Germinal center (tissue), 1 donor: ENCODE measurements at regions not wholly inside any gene's neighbourhood (a gene's known extent, or its start where the extent isn't known, plus 50 kb on each side); places are given as distances from the start of the nearest gene placed in this dataset.

Experiments
- DNase-seq: peaks from one replicate; pipeline ENCODE4 v3.0.0; 2012; ENCODE audit warnings: mixed read lengths, low spot score

- no peak for DNase-seq
Measured at GRCh38 chr2:72004201-72004915, 143.3 kb downstream of the CYP26B1 start.

- DNase-seq = no peak
Measured at GRCh38 chr2:72003796-72004195, 143.9 kb downstream of the CYP26B1 start.

DNA sequence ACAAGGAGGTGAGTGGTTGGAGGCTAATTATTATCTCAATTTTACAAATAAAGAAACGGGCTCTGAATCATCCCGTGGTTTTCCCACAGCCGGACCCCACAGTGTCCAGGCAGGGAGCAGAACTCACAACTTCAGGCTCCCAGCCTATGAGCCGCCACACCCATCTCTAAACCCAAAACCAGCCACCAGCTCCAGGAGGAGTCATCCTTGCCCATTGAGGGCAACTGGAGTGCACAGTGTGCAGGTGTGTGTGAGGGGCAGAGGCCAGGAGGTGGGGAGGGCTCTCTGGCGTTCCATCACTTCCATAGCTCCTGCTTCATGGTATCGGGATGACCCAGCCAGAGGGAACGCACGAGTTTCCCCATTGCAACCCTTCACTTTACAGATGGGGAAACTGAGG is 144.5 kb downstream of the CYP26B1 start:
- DNase-seq = no peak

DNA sequence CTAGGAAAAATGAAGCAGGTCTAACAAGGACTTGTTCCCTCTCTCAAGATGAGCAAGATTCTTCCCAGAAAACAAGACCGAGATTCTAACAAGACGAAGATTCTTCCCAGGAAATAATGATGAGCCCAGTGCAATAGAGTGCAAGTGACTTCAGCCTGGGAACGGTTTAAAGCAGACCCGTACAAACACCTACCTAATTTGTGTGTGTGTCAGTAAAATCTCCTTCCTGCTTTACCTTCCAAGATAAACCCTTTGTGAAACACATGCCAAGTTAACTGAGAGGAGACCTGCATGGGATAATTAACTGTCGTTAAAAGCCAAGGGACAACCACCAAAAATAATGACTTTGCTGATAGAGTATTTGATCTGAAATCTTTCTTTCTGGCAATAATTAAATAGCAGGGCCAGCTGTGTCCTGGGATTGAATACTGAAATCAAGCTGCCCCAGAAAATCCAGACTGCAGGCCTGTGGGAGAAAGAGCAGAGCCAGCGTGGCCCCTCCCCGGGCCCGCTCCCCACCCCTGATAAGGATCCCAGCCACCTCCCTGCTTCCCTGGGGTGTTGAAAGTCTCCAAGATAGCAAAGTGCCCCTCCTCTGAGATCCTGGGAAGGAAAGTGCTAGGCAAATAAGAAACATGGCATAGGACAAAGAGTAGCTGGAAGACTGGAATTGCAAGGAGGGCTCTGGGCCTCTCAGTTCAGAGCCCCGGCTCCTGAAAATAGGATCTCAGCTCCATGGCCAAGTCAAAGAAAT is 145.5 kb downstream of the CYP26B1 start:
- no peak for DNase-seq

- DNase-seq = no peak
Measured at GRCh38 chr2:72000110-72000509, 147.6 kb downstream of the CYP26B1 start.

DNA sequence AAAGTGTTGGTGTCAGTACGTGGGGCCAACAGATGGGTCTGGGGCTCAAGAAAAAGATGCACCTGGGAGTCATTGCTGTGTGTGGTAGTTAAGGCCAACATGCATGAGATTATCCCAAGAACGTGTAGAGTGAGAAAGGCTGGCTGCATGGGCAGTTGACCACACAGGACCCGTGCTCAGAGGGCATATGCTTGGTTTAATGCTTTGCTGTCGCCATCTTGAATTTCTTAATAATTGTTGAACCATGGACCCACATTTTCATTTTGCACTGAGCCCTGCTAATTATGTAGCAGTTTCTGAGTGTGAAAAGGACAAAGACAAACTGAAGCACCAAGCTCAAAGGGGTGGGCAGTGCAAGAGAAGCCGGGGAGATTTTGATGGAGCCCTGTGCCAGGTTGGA is 148.1 kb downstream of the CYP26B1 start:
- DNase-seq = no peak

- no peak for DNase-seq
Measured at GRCh38 chr2:71997843-71998242, 149.8 kb downstream of the CYP26B1 start.

DNA sequence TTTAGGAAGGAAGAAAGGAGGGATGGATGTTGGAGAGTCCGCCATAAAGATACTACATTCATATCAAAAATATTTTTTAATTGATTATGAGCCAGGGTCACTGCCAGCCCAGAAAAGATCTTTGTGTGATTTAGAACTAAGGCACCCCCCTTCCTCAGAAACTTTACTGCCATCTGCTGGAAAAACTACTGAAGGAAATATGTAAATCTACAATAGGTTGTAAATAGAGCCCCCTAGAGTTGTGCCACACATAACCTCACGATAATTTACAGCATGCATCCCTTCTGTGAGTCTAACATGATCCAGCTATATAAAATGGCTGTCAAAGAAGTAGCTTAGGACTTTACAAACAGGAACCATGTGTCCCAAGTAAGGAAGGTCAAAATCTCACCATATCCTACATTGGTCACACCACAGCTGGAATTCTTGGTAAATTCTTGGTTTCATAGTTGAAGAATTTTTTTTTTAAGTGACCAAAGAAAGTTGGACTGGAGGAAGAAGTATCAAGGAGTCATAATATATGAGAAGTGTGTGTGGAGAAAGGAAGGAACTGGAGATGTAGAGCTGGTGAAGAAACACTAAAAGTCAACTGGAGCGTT is 152.5 kb downstream of the CYP26B1 start:
- no peak for DNase-seq

GRCh38 chr2:71992036-71992435 is 155.6 kb downstream of the CYP26B1 start:
- no peak for DNase-seq

GRCh38 chr2:71991397-71991796 is 156.3 kb downstream of the CYP26B1 start:
- DNase-seq = no peak

GRCh38 chr2:71990826-71991225 is 156.8 kb downstream of the CYP26B1 start:
- no peak for DNase-seq

DNA sequence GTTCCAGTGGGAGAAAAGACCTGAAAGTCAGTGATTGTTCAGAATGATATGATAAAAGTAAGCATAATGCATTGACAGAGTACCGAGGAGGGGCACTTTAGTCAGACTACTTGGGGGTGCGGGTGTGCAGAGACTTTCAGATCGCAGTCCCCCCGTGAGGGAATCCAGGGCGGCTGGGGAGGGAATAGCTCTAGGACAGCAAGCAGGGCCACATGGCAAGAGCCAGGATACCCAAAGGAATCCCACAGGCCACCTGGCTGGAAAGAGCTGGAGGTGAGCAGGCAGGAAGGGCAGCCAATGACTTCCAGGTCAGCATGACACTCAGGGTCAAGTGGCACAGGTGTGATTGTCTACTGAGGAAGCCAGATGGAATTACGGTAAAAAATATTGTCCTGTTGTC is 157.5 kb downstream of the CYP26B1 start:
- no peak for DNase-seq

DNA sequence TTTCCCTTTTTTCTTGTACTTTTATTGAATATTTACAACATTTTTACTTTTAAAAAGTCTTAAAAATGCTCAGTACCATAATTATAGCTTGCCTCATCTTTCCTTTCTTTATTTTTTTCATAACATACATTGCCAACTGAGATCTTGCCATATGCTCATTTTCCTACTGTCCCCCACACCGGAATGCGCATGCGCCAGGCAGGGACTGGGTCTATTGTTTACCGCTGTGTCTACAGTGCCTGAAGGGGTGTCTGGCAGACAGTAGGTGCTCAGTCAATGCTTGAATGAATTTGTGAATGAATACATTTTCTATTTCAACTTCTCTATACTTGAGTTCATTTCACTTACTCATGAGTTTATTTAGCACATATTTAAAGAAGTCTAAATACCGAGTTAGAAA is 158.0 kb downstream of the CYP26B1 start:
- no peak for DNase-seq

GRCh38 chr2:71988170-71988569 is 159.5 kb downstream of the CYP26B1 start:
- no peak for DNase-seq

- DNase-seq = no peak
Measured at GRCh38 chr2:71976685-71977084, 171.0 kb downstream of the CYP26B1 start.

- DNase-seq = no peak
Measured at GRCh38 chr2:71974846-71975245, 172.8 kb downstream of the CYP26B1 start.

- DNase-seq = no peak
Measured at GRCh38 chr2:71971493-71971892, 176.2 kb downstream of the CYP26B1 start.

GRCh38 chr2:71965530-71965929 is 182.1 kb downstream of the CYP26B1 start:
- DNase-seq = no peak

DNA sequence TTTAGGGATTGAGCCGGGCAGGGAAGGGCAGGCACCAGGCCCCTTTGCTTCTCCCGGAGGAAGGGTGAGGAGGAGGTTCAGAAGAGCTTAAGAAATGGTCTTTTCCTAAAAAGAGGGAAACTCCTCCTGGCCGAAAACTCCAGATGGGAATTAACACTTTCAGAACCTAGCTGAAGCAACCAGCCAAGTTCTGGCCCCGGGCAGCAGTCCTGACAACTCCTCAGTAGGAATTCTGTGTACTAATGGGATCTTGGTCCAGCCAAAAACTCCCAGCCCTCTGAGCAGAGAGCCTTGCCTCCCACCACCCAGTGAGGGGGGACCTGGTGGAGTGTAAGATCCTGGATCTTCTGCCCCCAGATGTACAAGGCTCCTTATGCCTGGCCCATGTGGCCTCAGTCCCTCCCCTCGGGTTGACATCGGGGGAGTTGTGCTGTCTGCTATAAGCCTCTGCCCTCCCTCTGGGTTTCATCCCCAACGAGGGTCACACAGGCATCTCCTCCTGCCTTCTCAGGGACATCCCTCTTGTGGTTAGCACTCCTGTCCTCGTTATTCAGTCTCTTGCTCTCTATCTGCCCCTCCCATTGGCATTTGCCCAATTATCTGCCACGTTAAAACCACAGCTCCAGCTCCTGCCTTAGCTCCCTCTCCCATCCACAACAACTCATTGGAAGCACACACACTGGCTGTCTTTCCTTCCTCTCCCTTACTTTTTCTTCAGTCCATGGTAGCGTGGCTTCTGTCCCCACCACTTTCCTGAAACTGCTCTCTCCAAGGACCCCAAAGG is 184.6 kb downstream of the CYP26B1 start:
- DNase-seq = no peak

DNA sequence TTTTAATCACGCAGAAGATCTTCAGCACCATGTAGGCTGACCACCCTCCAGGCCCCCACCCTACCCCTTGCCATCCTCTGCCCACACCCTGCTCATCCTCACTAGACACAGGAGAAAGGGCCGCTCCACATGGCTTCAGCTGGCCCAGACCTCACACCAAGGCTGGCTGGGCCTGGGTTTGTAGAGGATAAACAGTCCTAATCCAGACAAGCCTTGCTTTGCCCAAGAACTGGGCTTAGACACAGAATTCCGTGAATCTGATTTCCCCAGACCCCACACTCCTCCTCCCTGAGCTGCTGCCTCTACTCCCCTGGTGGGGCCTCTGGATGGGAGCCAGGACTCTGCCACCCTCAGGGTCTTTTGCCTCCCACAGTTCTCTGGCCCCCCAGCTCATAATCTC is 185.3 kb downstream of the CYP26B1 start:
- no peak for DNase-seq

GRCh38 chr2:71961289-71962027 is 186.2 kb downstream of the CYP26B1 start:
- no peak for DNase-seq

DNA sequence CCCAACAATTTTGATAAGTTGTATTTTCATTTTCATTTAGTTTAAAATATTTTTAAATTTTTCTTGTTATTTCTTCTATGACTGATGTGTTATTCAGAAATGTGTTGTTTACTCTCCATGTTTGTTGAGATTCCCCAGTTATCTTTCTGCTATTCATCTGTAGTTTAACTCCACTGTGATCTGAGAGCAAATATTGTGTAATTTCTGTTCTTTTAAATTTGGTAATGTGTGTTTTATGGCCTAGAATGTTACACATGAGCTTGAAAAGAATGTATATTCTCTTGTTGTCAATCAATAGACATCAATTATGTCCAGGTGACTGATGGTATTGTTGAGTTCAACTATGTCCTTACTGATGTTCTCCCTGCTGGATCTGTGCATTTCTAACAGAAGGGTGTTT is 188.2 kb downstream of the CYP26B1 start:
- DNase-seq = no peak
